HEK293T (cell line): ENCODE measurements at regions not wholly inside any gene's neighbourhood (a gene's known extent, or its start where the extent isn't known, plus 50 kb on each side); places are given as distances from the start of the nearest gene placed in this dataset.

Source experiments
- CTCF ChIA-PET: fragments of 350-600 bp; formaldehyde crosslinking; extraction: SDS; loops from one replicate; lab custom pipeline; 2021; ENCODE audit warnings: antibody characterized with exemption, inconsistent platforms; lab: Yijun Ruan, JAX
- POLR2A ChIA-PET: fragments of 350-600 bp; formaldehyde crosslinking; extraction: SDS; loops from one replicate; lab custom pipeline; 2020; ENCODE audit warnings: antibody characterized with exemption, inconsistent platforms; lab: Yijun Ruan, JAX
- DNase-seq: peaks from one replicate; pipeline ENCODE4 v3.0.0; 2012; ENCODE audit warnings: mixed read lengths; ENCODE audit errors: extremely low spot score
- ARNT ChIP-seq: fragments of 450-650 bp; IDR thresholded peaks from 2 replicates; pipeline ENCODE4 v1.6.1; 2017; ENCODE audit warnings: mild to moderate bottlenecking
- BHLHE40 ChIP-seq: fragments of 450-650 bp; IDR thresholded peaks from 2 replicates; pipeline ENCODE4 v1.6.1; 2016; ENCODE audit warnings: mild to moderate bottlenecking, moderate library complexity, borderline replicate concordance
- CTBP1 ChIP-seq: fragments of 450-650 bp; IDR thresholded peaks from 2 replicates; pipeline ENCODE4 v1.6.1; 2016; ENCODE audit warnings: borderline replicate concordance
- ELF4 ChIP-seq: fragments of 450-650 bp; IDR thresholded peaks from 2 replicates; pipeline ENCODE4 v1.6.1; 2017; ENCODE audit warnings: antibody characterized with exemption
- FOXA1 ChIP-seq: fragments of 450-650 bp; IDR thresholded peaks from 2 replicates; pipeline ENCODE4 v1.6.1; 2016; ENCODE audit warnings: mild to moderate bottlenecking
- FOXK2 ChIP-seq: fragments of 450-650 bp; IDR thresholded peaks from 2 replicates; pipeline ENCODE4 v1.6.1; 2016; ENCODE audit warnings: mild to moderate bottlenecking
- FOXM1 ChIP-seq: fragments of 450-650 bp; IDR thresholded peaks from 2 replicates; pipeline ENCODE4 v1.6.1; 2017; ENCODE audit warnings: mild to moderate bottlenecking, borderline replicate concordance
- HDGF ChIP-seq: fragments of 450-650 bp; IDR thresholded peaks from 2 replicates; pipeline ENCODE4 v1.6.1; 2017; ENCODE audit warnings: antibody characterized with exemption, borderline replicate concordance
- L3MBTL2 ChIP-seq: fragments of 450-650 bp; conservative IDR thresholded peaks from 2 replicates; pipeline ENCODE4 v1.6.1; 2016; ENCODE audit warnings: mild to moderate bottlenecking
- LEF1 ChIP-seq: fragments of 450-650 bp; IDR thresholded peaks from 2 replicates; pipeline ENCODE4 v1.6.1; 2017; ENCODE audit warnings: mild to moderate bottlenecking, borderline replicate concordance
- NFRKB ChIP-seq: fragments of 450-650 bp; IDR thresholded peaks from 2 replicates; pipeline ENCODE4 v1.6.1; 2016; ENCODE audit warnings: mild to moderate bottlenecking, moderate library complexity
- SP1 ChIP-seq: fragments of 450-650 bp; IDR thresholded peaks from 2 replicates; pipeline ENCODE4 v1.6.1; 2017
- SUZ12 ChIP-seq: fragments of 450-650 bp; IDR thresholded peaks from 2 replicates; pipeline ENCODE4 v1.6.1; 2016; ENCODE audit warnings: mild to moderate bottlenecking
- TARDBP ChIP-seq: fragments of 450-650 bp; IDR thresholded peaks from 2 replicates; pipeline ENCODE4 v1.6.1; 2016
- ZNF384 ChIP-seq: fragments of 450-650 bp; IDR thresholded peaks from 2 replicates; pipeline ENCODE4 v1.6.1; 2016
- TF ChIP-seq, protein P1 (sequence below): fragments of 450-650 bp; IDR thresholded peaks from 2 replicates; pipeline ENCODE4 v1.6.1; 2016

DNA sequence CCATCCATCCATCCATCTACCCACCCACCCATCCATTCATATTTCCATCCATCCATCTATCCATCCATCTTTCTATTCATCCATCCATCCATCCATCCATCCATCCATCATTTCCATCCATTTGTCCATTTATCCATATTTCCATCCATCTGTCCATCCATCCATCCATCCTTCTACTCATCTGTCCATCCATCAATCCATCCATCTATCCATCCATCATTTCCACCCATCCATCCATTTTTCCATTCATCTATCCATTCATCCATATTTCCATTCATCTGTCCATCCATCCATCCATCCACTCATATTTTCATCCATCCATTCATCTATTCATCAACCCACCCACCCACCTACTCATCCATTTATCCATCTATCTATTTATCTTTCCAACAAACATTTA, 229.6 kb downstream of the TEX29 start:
- no peak for TF ChIP-seq TARDBP
- TF ChIP-seq FOXK2, result no peak
- no peak for TF ChIP-seq SP1
- POLR2A ChIA-PET, result no interaction called here
- CTCF ChIA-PET, result no interaction called here
- no peak for DNase-seq

DNA sequence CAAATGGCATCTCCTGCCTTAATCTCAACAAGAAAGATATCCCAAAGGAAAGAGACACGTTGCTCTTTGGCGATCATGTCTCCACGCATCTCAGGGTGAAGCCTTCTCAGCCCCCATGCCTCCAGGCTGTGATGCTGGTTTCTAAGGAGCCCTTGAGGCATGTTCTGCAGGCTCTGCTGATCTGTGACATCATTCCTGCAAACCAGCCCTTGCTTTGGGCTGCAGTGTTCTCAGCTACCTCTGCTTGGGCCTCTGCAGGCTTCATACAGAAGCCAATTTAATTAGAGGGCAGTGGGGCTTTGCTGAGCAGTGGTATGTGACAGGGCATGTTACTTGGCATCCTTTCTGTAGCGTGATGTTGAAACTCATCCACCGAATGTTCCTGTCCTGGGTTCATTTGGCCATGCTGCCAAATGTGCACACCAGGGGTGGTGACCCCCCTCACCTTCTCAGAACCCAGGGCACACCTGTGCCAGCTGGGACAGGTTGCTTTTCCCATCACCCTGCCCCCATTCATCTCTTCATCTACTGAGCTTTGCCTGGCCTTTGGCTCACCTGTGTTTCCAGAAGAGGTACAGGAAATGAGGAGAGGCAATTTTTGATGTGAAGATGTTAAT, 230.9 kb downstream of the TEX29 start:
- TF ChIP-seq SP1 (no peak), FOXK2 (no peak), ZNF384 (no peak), FOXA1 (no peak), HDGF (no peak), TARDBP (no peak), LEF1 (no peak), SUZ12 (no peak), CTBP1 (no peak), ARNT (no peak), ELF4 (no peak)
- TF ChIP-seq, protein P1, sequence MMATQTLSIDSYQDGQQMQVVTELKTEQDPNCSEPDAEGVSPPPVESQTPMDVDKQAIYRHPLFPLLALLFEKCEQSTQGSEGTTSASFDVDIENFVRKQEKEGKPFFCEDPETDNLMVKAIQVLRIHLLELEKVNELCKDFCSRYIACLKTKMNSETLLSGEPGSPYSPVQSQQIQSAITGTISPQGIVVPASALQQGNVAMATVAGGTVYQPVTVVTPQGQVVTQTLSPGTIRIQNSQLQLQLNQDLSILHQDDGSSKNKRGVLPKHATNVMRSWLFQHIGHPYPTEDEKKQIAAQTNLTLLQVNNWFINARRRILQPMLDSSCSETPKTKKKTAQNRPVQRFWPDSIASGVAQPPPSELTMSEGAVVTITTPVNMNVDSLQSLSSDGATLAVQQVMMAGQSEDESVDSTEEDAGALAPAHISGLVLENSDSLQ, result no peak
- DNase-seq, result no peak
- ChIA-PET POLR2A (no interaction called here), CTCF (no interaction called here)

DNA sequence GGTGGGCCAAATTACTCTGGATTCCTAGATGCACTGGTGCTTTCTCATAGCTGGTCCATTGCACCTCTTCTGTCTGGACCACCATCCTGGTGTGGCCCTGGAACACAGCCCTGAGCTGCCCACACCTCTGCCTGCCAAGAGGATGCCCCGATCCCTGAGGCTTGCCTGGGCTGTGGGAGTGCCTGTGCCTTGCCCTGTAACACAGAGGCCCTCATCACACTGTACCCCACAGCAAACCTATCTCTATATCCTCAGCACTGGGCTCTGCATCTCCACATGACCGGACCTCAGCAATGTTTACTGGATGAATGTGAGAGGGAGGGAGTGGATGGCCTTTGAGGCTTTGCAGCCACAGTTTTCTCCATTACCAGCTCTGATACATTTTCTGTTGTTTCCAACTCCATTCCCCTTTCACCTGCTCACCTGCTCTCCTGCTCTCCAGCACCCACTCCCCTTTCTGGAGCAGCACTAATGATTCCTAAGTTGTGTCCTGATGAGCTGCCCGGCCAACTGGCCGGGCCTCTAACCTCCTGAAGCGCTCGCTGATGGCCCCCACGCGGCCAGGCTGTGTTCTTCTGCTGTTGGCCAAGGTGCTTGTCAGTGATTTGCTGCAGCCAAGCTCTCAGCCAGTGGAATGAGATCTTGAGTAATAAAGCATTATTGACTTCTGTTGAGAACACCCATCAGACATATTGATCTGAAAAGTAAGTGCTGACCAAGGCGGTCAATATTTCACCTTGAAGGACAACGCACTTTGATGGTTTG, 232.6 kb downstream of the TEX29 start:
- CTCF ChIA-PET, result no interaction called here
- POLR2A ChIA-PET, result no interaction called here
- no peak for DNase-seq
- TF ChIP-seq FOXM1 (no peak), ELF4 (no peak), HDGF (no peak), SP1 (no peak), BHLHE40 (no peak), FOXK2 (no peak), L3MBTL2 (no peak), SUZ12 (no peak), FOXA1 (no peak)
- TF ChIP-seq, protein P1, result no peak

DNA sequence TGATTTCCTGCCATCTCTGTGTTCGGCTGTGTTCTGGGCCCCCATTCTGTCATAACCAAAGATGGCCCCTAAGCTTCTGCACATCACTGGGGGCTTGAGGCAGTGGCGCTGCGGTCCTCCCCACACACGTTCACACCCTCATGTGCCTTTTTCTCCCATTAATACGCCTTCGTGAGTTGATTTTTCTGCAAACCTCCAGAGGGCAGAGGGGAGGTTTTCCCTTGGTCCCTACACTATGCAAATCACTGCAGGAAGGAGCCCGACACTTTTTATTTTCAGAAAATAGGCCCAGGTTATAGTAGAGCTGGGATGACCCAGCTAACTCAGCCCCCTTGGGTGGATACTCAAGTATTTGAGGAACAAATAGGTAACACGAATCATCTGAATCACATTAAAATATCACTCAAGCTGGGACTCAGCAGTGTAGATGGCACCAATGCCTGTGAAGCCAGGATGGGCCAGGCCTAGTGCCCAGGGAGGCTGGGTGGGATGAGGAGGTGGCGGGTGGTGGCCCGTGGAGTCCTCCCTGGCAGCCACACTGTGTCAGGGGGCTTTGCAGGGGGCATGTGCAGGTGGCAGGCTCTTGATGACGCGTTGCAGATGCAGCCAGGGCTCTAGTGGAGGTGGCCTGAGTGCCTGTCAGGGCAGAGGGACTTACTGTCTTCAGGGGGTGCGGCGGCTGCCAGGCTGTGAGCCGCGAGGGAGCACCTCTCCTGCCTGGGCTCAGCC, 234.3 kb downstream of the TEX29 start:
- no peak for DNase-seq
- ChIA-PET CTCF (no interaction called here), POLR2A (no interaction called here)
- TF ChIP-seq ZNF384, result no peak
- TF ChIP-seq FOXK2, result no peak
- no peak for TF ChIP-seq CTBP1
- TF ChIP-seq TARDBP, result no peak
- TF ChIP-seq, protein P1, result no peak
- TF ChIP-seq L3MBTL2, result no peak
- no peak for TF ChIP-seq ARNT
- no peak for TF ChIP-seq BHLHE40
- no peak for TF ChIP-seq LEF1
- TF ChIP-seq ELF4, result no peak
- TF ChIP-seq SP1, result no peak
- no peak for TF ChIP-seq SUZ12
- TF ChIP-seq FOXM1, result no peak
- no peak for TF ChIP-seq HDGF
- TF ChIP-seq NFRKB, result no peak

DNA sequence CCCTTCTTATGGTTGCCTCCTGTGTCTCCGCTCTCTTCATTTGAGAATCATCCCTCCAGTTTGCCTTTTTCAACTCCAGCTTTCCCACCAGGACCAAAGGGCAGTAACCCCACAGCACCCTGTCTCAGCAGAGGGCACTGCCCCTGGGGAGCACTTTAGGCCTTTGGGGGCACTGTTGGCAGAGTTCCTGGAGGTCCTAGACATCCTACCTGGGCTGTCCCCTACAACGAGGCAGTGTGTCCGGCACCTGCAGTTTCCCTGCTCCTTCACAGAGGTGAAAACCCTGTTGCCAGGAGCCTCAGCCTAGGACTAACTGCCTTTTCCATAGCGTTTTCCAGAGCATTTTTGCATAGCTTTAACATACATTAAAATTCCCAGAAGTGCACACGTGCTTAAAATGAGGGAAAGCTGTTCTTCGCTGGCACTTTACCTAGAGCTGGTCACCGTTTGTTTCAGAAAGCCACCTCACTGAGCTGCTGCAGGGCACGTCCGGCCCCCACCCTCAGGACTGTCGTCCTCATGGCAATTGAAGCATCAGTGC, 234.9 kb downstream of the TEX29 start:
- DNase-seq, result no peak
- TF ChIP-seq BHLHE40 (no peak), FOXM1 (no peak), ARNT (no peak), L3MBTL2 (no peak), ZNF384 (no peak), FOXK2 (no peak), LEF1 (no peak), SUZ12 (no peak), SP1 (no peak), FOXA1 (no peak), CTBP1 (no peak), HDGF (no peak), ELF4 (no peak)
- TF ChIP-seq, protein P1, result no peak
- POLR2A ChIA-PET, result no interaction called here
- CTCF ChIA-PET, result no interaction called here
